Uterus (tissue), 3 donors: ENCODE measurements at regions not wholly inside any gene's neighbourhood (a gene's known extent, or its start where the extent isn't known, plus 50 kb on each side); places are given as distances from the start of the nearest gene placed in this dataset.

Source experiments
- DNase-seq, 2 donors: peaks; one replicate each; pipeline ENCODE4 v3.0.0-alpha.2; 2019 to 2020
- H3K27ac ChIP-seq, 2 donors: fragments of 200-600 bp; sonication (generic); 1 replicate in 1 of 2; 2 replicates in 1 of 2; pipeline ENCODE4 v1.5.1; 2016 to 2018
- H3K27me3 ChIP-seq, 2 donors: fragments of 200-600 bp; sonication (generic); one replicate each; pipeline ENCODE4 v1.5.1; 2018 to 2019; ENCODE audit warnings: control low read depth in 1 of 2
- H3K36me3 ChIP-seq, 2 donors: fragments of 200-600 bp; sonication (generic); one replicate each; pipeline ENCODE4 v1.5.1; 2019; ENCODE audit warnings: control low read depth in 1 of 2
- H3K4me1 ChIP-seq, 2 donors: fragments of 200-600 bp; sonication (generic); one replicate each; pipeline ENCODE4 v1.5.1; 2018 to 2019; ENCODE audit warnings: control low read depth in 1 of 2
- H3K4me3 ChIP-seq, 2 donors: fragments of 200-600 bp; sonication (generic); 1 replicate in 1 of 2; 2 replicates in 1 of 2; pipeline ENCODE4 v1.5.1; 2018 to 2019; ENCODE audit warnings: mild to moderate bottlenecking in 1 of 2
- H3K9me3 ChIP-seq, 2 donors: fragments of 200-600 bp; sonication (generic); one replicate each; pipeline ENCODE4 v1.5.1; 2019; ENCODE audit warnings: control low read depth in 1 of 2
- CTCF ChIP-seq, 4 experiments: fragments of 200-600 bp in 2 of 4; fragments of 450-650 bp in 2 of 4; sonication (generic) in 2 of 4; IDR thresholded peaks; one replicate each; pipeline ENCODE4 v1.5.1; 2016 to 2019; ENCODE audit warnings: antibody characterized with exemption in 4 of 4, mild to moderate bottlenecking in 2 of 4, moderate library complexity in 1 of 4
- POLR2A ChIP-seq, 2 donors: fragments of 450-650 bp; IDR thresholded peaks; one replicate each; pipeline ENCODE4 v1.6.1; 2016; ENCODE audit warnings: antibody characterized with exemption in 2 of 2, mild to moderate bottlenecking in 1 of 2, moderate library complexity in 1 of 2
- intact Hi-C: fragments of 100-400 bp; cut with DNase I; formaldehyde crosslinking; loops from one replicate; pipeline ENCODE4 v1.15.1; 2023; ENCODE audit warnings: low total_unique reads
- donor health status: DM: yes; HTN: yes; CAD: no.

- DNase-seq: no peak
- Histone ChIP-seq H3K4me1 (no peaks in the 10 kb centered on the region), H3K9me3 (no peaks in the 10 kb centered on the region), H3K27me3 (no peaks in the 10 kb centered on the region), H3K4me3 (no peak overlapping the region), H3K27ac (no peak overlapping the region), H3K36me3 (peaks cover 0 to 3% of the 10 kb centered on the region in 2 donors)
- intact Hi-C loops: no loop called here
- TF ChIP-seq CTCF (IDR thresholded peaks at IDR 0.05) (no peak), POLR2A (IDR thresholded peaks at IDR 0.05) (no peak)
These were observed 164.7 kb upstream of the RGS18 start for GRCh38 chr1:191993549-191993948.

GRCh38 chr1:192002063-192002462, 156.2 kb upstream of the RGS18 start:
- TF ChIP-seq POLR2A (IDR thresholded peaks at IDR 0.05): no peak
- no peak for TF ChIP-seq CTCF (IDR thresholded peaks at IDR 0.05)
- H3K36me3 ChIP-seq: no peaks in the 10 kb centered on the region
- no peak for DNase-seq
- no peak overlapping the region for H3K4me3 ChIP-seq
- H3K9me3 ChIP-seq: no peaks in the 10 kb centered on the region
- no peaks in the 10 kb centered on the region for H3K4me1 ChIP-seq
- intact Hi-C loops: no loop called here
- H3K27me3 ChIP-seq: no peaks in the 10 kb centered on the region
- H3K27ac ChIP-seq: no peak overlapping the region

- TF ChIP-seq POLR2A (IDR thresholded peaks at IDR 0.05) (no peak), CTCF (IDR thresholded peaks at IDR 0.05) (no peak)
- H3K4me1 ChIP-seq: no peaks in the 10 kb centered on the region
- no peak for DNase-seq
- H3K4me3 ChIP-seq: no peak overlapping the region
- intact Hi-C loops: no loop called here
- H3K27ac ChIP-seq: no peak overlapping the region
- no peaks in the 10 kb centered on the region for H3K27me3 ChIP-seq
- H3K36me3 ChIP-seq: no peaks in the 10 kb centered on the region
- H3K9me3 ChIP-seq: no peaks in the 10 kb centered on the region
These were observed 154.8 kb upstream of the RGS18 start for GRCh38 chr1:192003295-192004077.

GRCh38 chr1:192005976-192006375, 152.3 kb upstream of the RGS18 start:
- Histone ChIP-seq H3K36me3 (no peaks in the 10 kb centered on the region), H3K27me3 (no peaks in the 10 kb centered on the region), H3K4me1 (no peaks in the 10 kb centered on the region), H3K9me3 (no peaks in the 10 kb centered on the region), H3K4me3 (no peak overlapping the region), H3K27ac (no peak overlapping the region)
- DNase-seq: no peak
- intact Hi-C loops: no loop called here
- TF ChIP-seq CTCF (IDR thresholded peaks at IDR 0.05): no peak
- TF ChIP-seq POLR2A (IDR thresholded peaks at IDR 0.05): no peak

- no peak for TF ChIP-seq POLR2A (IDR thresholded peaks at IDR 0.05)
- TF ChIP-seq CTCF (IDR thresholded peaks at IDR 0.05): no peak
- no peaks in the 10 kb centered on the region for H3K4me1 ChIP-seq
- no peaks in the 10 kb centered on the region for H3K9me3 ChIP-seq
- no peak overlapping the region for H3K27ac ChIP-seq
- no peak for DNase-seq
- no peaks in the 10 kb centered on the region for H3K36me3 ChIP-seq
- H3K4me3 ChIP-seq: no peak overlapping the region
- no peaks in the 10 kb centered on the region for H3K27me3 ChIP-seq
- intact Hi-C loops: no loop called here
These were observed 149.9 kb upstream of the RGS18 start for GRCh38 chr1:192008281-192008825.
